Keratinocyte (primary cell): ENCODE measurements at regions not wholly inside any gene's neighbourhood (a gene's known extent, or its start where the extent isn't known, plus 50 kb on each side); places are given as distances from the start of the nearest gene placed in this dataset.

Experiments used
- DNase-seq: peaks from one replicate; pipeline ENCODE4 v3.0.0-alpha.2; 2011; ENCODE audit warnings: low read depth, missing footprints, low spot score
- FAIRE-seq: peaks from 2 replicates; lab custom pipeline; 2011; peaks lifted over from hg19 to GRCh38; lab: Jason Lieb, UNC
- H2AFZ ChIP-seq: 2 replicates; pipeline ENCODE4 v1.6.0; 2012; ENCODE audit warnings: low read length, control low read depth, inconsistent platforms; ENCODE audit not compliant: control insufficient read depth
- H3K27ac ChIP-seq: 2 replicates; pipeline ENCODE4 v1.5.1; 2011; ENCODE audit warnings: low read length; ENCODE audit not compliant: control insufficient read depth, insufficient read depth
- H3K27me3 ChIP-seq: 3 replicates; pipeline ENCODE4 v1.6.0; 2011; ENCODE audit warnings: low read length; ENCODE audit not compliant: control insufficient read depth, insufficient read depth; ENCODE audit errors: extremely low read depth
- H3K36me3 ChIP-seq, 2 experiments: 2 replicates in 1 of 2; 3 replicates in 1 of 2; pipeline ENCODE4 v1.5.1; 2011; ENCODE audit warnings: low read length in 2 of 2, mild to moderate bottlenecking in 1 of 2; ENCODE audit not compliant: control insufficient read depth in 2 of 2, insufficient read depth in 2 of 2; ENCODE audit errors: extremely low read depth in 1 of 2
- H3K4me1 ChIP-seq: 3 replicates; pipeline ENCODE4 v1.5.1; 2011; ENCODE audit warnings: low read length; ENCODE audit not compliant: control insufficient read depth, insufficient read depth; ENCODE audit errors: extremely low read depth
- H3K4me2 ChIP-seq: 3 replicates; pipeline ENCODE4 v1.6.0; 2011; ENCODE audit warnings: low read depth, low read length; ENCODE audit not compliant: control insufficient read depth, insufficient read depth; ENCODE audit errors: extremely low read depth
- H3K4me3 ChIP-seq, 3 experiments: fragments of 200-600 bp in 1 of 3; sonication (generic) in 1 of 3; 2 replicates in 2 of 3; 3 replicates in 1 of 3; pipeline ENCODE4 v1.5.1; 2011 to 2016; ENCODE audit warnings: low read length in 3 of 3, mild to moderate bottlenecking in 3 of 3, control low read depth in 2 of 3, inconsistent platforms in 1 of 3, low read depth in 1 of 3, mixed read lengths in 1 of 3, mixed run types in 1 of 3, moderate library complexity in 1 of 3; ENCODE audit not compliant: control insufficient read depth in 2 of 3, insufficient read depth in 2 of 3; ENCODE audit errors: extremely low read depth in 1 of 3
- H3K79me2 ChIP-seq: 2 replicates; pipeline ENCODE4 v1.6.0; 2012; ENCODE audit warnings: low read length; ENCODE audit not compliant: control insufficient read depth, insufficient read depth
- H3K9ac ChIP-seq: 3 replicates; pipeline ENCODE4 v1.6.0; 2011; ENCODE audit warnings: low read length; ENCODE audit not compliant: control insufficient read depth, insufficient read depth; ENCODE audit errors: extremely low read depth
- H3K9me1 ChIP-seq: 3 replicates; pipeline ENCODE4 v1.6.0; 2011; ENCODE audit warnings: low read length; ENCODE audit not compliant: control insufficient read depth, insufficient read depth; ENCODE audit errors: extremely low read depth
- H3K9me3 ChIP-seq: 2 replicates; pipeline ENCODE4 v1.5.1; 2012; ENCODE audit warnings: low read depth, low read length; ENCODE audit not compliant: control insufficient read depth
- H4K20me1 ChIP-seq: 3 replicates; pipeline ENCODE4 v1.6.0; 2011; ENCODE audit warnings: low read length; ENCODE audit not compliant: control insufficient read depth, insufficient read depth; ENCODE audit errors: extremely low read depth
- CTCF ChIP-seq, 3 experiments: IDR thresholded peaks in 1 of 3; conservative IDR thresholded peaks in 1 of 3; optimal IDR thresholded peaks in 1 of 3; 2 replicates in 2 of 3; 3 replicates in 1 of 3; pipeline versions ENCODE3 to v1.5.1; 2011; ENCODE audit warnings: low read length in 3 of 3, mild to moderate bottlenecking in 3 of 3, moderate library complexity in 2 of 3, control low read depth in 1 of 3, inconsistent platforms in 1 of 3; ENCODE audit not compliant: insufficient read depth in 2 of 3; ENCODE audit errors: extremely low read depth in 1 of 3
- EZH2 ChIP-seq: IDR thresholded peaks from one replicate; pipeline ENCODE4 v1.6.1; 2012; ENCODE audit warnings: inconsistent platforms, mild to moderate bottlenecking, low read length, moderate library complexity
- dilution Hi-C: fragments of 300-500 bp; cut with MboI; formaldehyde crosslinking; loops from one replicate; pipeline ENCODE4 v1.7.0; 2020; ENCODE audit warnings: low sequenced_read_pairs; ENCODE audit not compliant: extremely low pct_ligation_motif_present

DNA sequence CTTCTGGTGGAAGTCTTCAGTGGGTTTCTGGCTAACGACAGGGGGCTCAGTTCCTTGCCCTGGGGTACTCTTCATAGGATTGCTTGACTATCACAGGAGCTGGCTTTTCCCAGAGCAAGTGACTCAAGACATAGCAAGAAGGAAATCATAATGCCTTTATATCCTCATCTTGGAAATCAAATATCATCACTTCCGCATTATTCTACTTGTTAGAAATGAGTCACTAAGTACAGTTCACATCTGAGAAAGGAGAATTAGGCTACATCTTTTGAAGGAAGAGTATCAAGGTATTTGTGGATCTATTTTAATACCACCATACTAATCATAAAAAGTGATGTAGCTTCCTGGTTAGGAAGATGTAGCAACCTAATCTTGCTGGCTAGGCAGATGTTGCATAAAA is 148.2 kb upstream of the RAI14 start:
- Histone ChIP-seq H3K36me3 (no peaks in the 10 kb centered on the region), H3K4me1 (peaks cover 19% of the 10 kb centered on the region), H4K20me1 (no peaks in the 10 kb centered on the region), H3K4me2 (no peak overlapping the region), H3K4me3 (no peak overlapping the region), H3K27me3 (no peaks in the 10 kb centered on the region), H3K27ac (no peak overlapping the region), H3K9me3 (no peaks in the 10 kb centered on the region), H3K9ac (no peak overlapping the region), H3K79me2 (no peaks in the 10 kb centered on the region), H2AFZ (no peak overlapping the region), H3K9me1 (no peaks in the 10 kb centered on the region)
- no peak for FAIRE-seq
- DNase-seq = no peak
- dilution Hi-C loops = no loop called here
- TF ChIP-seq EZH2 (no peak), CTCF (optimal IDR thresholded peaks at IDR 0.05 in 1 of 3, IDR thresholded peaks at IDR 0.05 in 1 of 3, conservative IDR thresholded peaks at IDR 0.05 in 1 of 3; ENCODE audit: extremely low read depth in 1 of 3, insufficient read depth in 2 of 3, low read length in 3 of 3) (no peak)

DNA sequence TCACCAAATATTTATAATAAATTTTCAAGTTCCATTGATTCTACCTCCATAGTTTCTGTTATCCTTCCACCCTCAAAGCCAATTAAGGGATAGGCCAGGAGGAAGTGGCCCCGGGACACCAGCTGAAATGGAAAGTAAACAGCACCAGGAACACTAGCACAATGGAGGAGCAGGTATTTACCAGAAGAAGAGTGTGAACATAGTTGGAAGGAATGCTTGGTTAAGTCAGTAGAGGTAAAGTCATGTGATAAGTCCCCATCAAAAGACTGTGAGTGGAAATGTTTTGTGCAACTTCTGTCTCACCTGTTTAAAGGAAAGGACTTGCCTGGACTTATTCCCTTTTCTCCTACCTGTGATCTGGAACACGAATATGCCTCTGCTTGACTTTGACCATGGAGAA is 146.7 kb upstream of the RAI14 start:
- peaks cover 10% of the 10 kb centered on the region for H3K4me1 ChIP-seq
- H3K9me1 ChIP-seq = no peaks in the 10 kb centered on the region
- TF ChIP-seq EZH2 (no peak), CTCF (optimal IDR thresholded peaks at IDR 0.05 in 1 of 3, IDR thresholded peaks at IDR 0.05 in 1 of 3, conservative IDR thresholded peaks at IDR 0.05 in 1 of 3; ENCODE audit: extremely low read depth in 1 of 3, insufficient read depth in 2 of 3, low read length in 3 of 3) (no peak)
- H2AFZ ChIP-seq = peak overlapping the region; percentile 87
- no peaks in the 10 kb centered on the region for H3K36me3 ChIP-seq
- DNase-seq (peak; percentile 55), FAIRE-seq (peak; percentile 87)
- H3K4me2 ChIP-seq = peak overlapping the region; percentile 68
- H3K9me3 ChIP-seq = no peaks in the 10 kb centered on the region
- no peak overlapping the region for H3K9ac ChIP-seq
- no peaks in the 10 kb centered on the region for H4K20me1 ChIP-seq
- no peak overlapping the region for H3K27ac ChIP-seq
- H3K79me2 ChIP-seq = no peaks in the 10 kb centered on the region
- peak overlapping the region in 1 of 3 experiments; percentile 30 for H3K4me3 ChIP-seq
- dilution Hi-C loops = no loop called here
- H3K27me3 ChIP-seq = no peaks in the 10 kb centered on the region
